Psoas muscle (tissue), 7 donors: ENCODE measurements at regions not wholly inside any gene's neighbourhood (a gene's known extent, or its start where the extent isn't known, plus 50 kb on each side); places are given as distances from the start of the nearest gene placed in this dataset.
A peak's percentile ranks its signal among the peaks of the same experiment; 100 is the strongest.

Source experiments
- ATAC-seq, 4 donors: fragments of 200-7000 bp; cut with Tn5 transposase; one replicate each; pipeline ENCODE4 v1.9.1; 2020; ENCODE audit warnings: moderate library complexity in 3 of 4, mild to moderate bottlenecking in 2 of 4
- DNase-seq, 2 donors: peaks; one replicate each; pipeline ENCODE4 v3.0.0-alpha.2; 2020
- H3K27ac ChIP-seq: fragments of 200-600 bp; one replicate; pipeline ENCODE4 v1.8.0; 2022
- H3K27me3 ChIP-seq, 3 donors: fragments of 200-600 bp in 1 of 3; one replicate each; pipeline versions ENCODE4 v1.6.1 to v1.8.0; 2013 to 2022; ENCODE audit warnings: low read length in 2 of 3, mild to moderate bottlenecking in 2 of 3, moderate library complexity in 1 of 3; ENCODE audit not compliant: insufficient read depth in 3 of 3
- H3K36me3 ChIP-seq, 2 donors: fragments of 200-600 bp in 1 of 2; one replicate each; pipeline versions ENCODE4 v1.6.1 to v1.8.0; 2013 to 2022; ENCODE audit warnings: low read depth in 1 of 2, mild to moderate bottlenecking in 1 of 2, moderate library complexity in 1 of 2; ENCODE audit not compliant: insufficient read depth in 1 of 2
- H3K4me1 ChIP-seq: fragments of 200-600 bp; one replicate; pipeline ENCODE4 v1.8.0; 2022
- H3K4me3 ChIP-seq: fragments of 200-600 bp; one replicate; pipeline ENCODE4 v1.8.0; 2022; ENCODE audit warnings: mild to moderate bottlenecking
- H3K9me3 ChIP-seq: fragments of 200-600 bp; one replicate; pipeline ENCODE4 v1.8.0; 2022
- WGBS, 3 donors: extraction: QIAGEN DNeasy Blood & Tissue Kit; methylation state at CpG; one replicate each; pipeline versions ENCODE4 v1.1.6 to v1.1.7; 2013; 5-methylcytosine and 5-hydroxymethylcytosine counted together
- intact Hi-C, 2 donors: fragments of 100-400 bp; cut with DNase I; formaldehyde crosslinking; loops; one replicate each; pipeline versions ENCODE4 v1.11.0 to v1.14.2; 2022
- TF ChIP-seq, protein P1 (sequence below): fragments of 200-600 bp; IDR thresholded peaks from one replicate; pipeline ENCODE4 v1.8.0; 2022; ENCODE audit warnings: antibody characterized with exemption
- donor health status: healthy with polysubstance abuse.
- donor health status: DM: no; HTN: no; CAD: no; lungs with moderate emphysema.
- donor health status: Bipolar disorder and iron deficiency.
- donor health status: healthy.
- donor health status: DM: yes; HTN: yes; CAD: no.
- donor health status: DM: no; HTN: no; CAD: no.
- donor health status: DM: yes; HTN: yes; CAD: no.

GRCh38 chr14:101000711-101001250 is 97.3 kb upstream of the RTL1 start:
- H3K27ac ChIP-seq = no peak overlapping the region
- no peaks in the 10 kb centered on the region for H3K36me3 ChIP-seq
- H3K4me1 ChIP-seq = no peaks in the 10 kb centered on the region
- no peak overlapping the region for H3K4me3 ChIP-seq
- peaks cover 0 to 12% (median 3%) of the 10 kb centered on the region in 3 donors for H3K27me3 ChIP-seq
- WGBS, 3 donors = 86 to 91% (median 88%) methylated on average over 4 of the region's 4 CpGs
- intact Hi-C loops = no loop called here
- ATAC-seq = no peak
- no peaks in the 10 kb centered on the region for H3K9me3 ChIP-seq
- TF ChIP-seq, protein P1, sequence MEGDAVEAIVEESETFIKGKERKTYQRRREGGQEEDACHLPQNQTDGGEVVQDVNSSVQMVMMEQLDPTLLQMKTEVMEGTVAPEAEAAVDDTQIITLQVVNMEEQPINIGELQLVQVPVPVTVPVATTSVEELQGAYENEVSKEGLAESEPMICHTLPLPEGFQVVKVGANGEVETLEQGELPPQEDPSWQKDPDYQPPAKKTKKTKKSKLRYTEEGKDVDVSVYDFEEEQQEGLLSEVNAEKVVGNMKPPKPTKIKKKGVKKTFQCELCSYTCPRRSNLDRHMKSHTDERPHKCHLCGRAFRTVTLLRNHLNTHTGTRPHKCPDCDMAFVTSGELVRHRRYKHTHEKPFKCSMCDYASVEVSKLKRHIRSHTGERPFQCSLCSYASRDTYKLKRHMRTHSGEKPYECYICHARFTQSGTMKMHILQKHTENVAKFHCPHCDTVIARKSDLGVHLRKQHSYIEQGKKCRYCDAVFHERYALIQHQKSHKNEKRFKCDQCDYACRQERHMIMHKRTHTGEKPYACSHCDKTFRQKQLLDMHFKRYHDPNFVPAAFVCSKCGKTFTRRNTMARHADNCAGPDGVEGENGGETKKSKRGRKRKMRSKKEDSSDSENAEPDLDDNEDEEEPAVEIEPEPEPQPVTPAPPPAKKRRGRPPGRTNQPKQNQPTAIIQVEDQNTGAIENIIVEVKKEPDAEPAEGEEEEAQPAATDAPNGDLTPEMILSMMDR = no peak
- no peak for DNase-seq

GRCh38 chr14:101001311-101002069 is 98.0 kb upstream of the RTL1 start:
- peaks cover 0 to 12% (median 3%) of the 10 kb centered on the region in 3 donors for H3K27me3 ChIP-seq
- intact Hi-C loops = no loop called here
- 33 to 48% (median 46%) methylated on average over 12 of the region's 12 CpGs for whole genome bisulfite sequencing, 3 donors
- H3K9me3 ChIP-seq = no peaks in the 10 kb centered on the region
- no peak overlapping the region for H3K27ac ChIP-seq
- no peaks in the 10 kb centered on the region for H3K36me3 ChIP-seq
- no peak overlapping the region for H3K4me3 ChIP-seq
- peak in 3 of 4 donors; percentile 51 to 76 (median 76) for ATAC-seq
- H3K4me1 ChIP-seq = no peaks in the 10 kb centered on the region
- TF ChIP-seq, protein P1 = no peak
- peak in 1 of 2 donors; percentile 34 for DNase-seq

GRCh38 chr14:101002738-101003137 is 99.2 kb upstream of the RTL1 start:
- Histone ChIP-seq H3K36me3 (no peaks in the 10 kb centered on the region), H3K4me3 (no peak overlapping the region), H3K27me3 (peaks cover 0 to 12% (median 5%) of the 10 kb centered on the region in 3 donors), H3K4me1 (no peaks in the 10 kb centered on the region), H3K27ac (no peak overlapping the region), H3K9me3 (no peaks in the 10 kb centered on the region)
- TF ChIP-seq, protein P1 = no peak
- no peak for DNase-seq
- ATAC-seq = no peak
- 73 to 75% (median 75%) methylated on average over 7 of the region's 7 CpGs for WGBS, 3 donors
- intact Hi-C loops = no loop called here

DNA sequence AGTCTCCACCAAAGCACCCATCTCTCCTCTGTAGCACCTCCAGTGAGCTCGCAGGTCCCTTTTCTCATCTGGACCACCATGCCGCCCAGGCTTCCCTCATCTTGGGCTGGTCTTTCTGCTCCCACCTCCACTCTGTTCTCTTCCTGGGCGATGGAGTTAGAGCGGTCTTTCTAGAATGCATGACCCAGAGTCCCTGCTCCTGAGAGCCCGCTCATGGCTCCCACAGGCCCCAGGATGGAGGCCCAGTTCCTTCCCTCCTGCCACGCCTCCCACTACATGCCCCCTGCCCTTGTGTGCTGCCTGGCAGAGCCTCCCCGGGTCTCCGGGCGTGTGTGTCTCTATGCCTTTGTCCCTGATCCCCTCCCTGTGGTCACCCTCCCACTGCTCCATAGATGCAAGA is 100.7 kb upstream of the RTL1 start:
- TF ChIP-seq, protein P1 = no peak
- DNase-seq (no peak), ATAC-seq (no peak)
- Histone ChIP-seq H3K4me3 (no peak overlapping the region), H3K27me3 (peaks cover 0 to 12% (median 5%) of the 10 kb centered on the region in 3 donors), H3K9me3 (no peaks in the 10 kb centered on the region), H3K4me1 (no peaks in the 10 kb centered on the region), H3K27ac (no peak overlapping the region), H3K36me3 (no peaks in the 10 kb centered on the region)
- WGBS, 3 donors = 85 to 92% (median 88%) methylated on average over 9 of the region's 9 CpGs
- intact Hi-C loops = no loop called here
